K562 (cell line): ENCODE measurements at regions not wholly inside any gene's neighbourhood (a gene's known extent, or its start where the extent isn't known, plus 50 kb on each side); places are given as distances from the start of the nearest gene placed in this dataset.

Source experiments
- ATAC-seq: fragments of 200-7000 bp; cut with Tn5 transposase; 3 replicates; pipeline ENCODE4 v1.9.1; 2020; ENCODE audit warnings: moderate library complexity
- BruUV-seq: library from RNA; stranded (reverse); fragments of 400-500 nt; replicated peaks from 2 replicates; lab custom pipeline; 2021; lab: Mats Ljungman, UMichigan
- CTCF ChIA-PET: fragments of 300-600 bp; formaldehyde crosslinking; extraction: SDS; loops from one replicate; lab custom pipeline; 2021; ENCODE audit warnings: low intra/inter-chr PET ratio; lab: Yijun Ruan, JAX
- POLR2A ChIA-PET: fragments of 300-600, 350-650 bp; sonication (Branson Sonifier 250); formaldehyde crosslinking; extraction: SDS; loops from one replicate; lab custom pipeline; 2021; ENCODE audit warnings: antibody characterized with exemption, inconsistent platforms; lab: Yijun Ruan, JAX
- DNase-seq, 4 experiments: peaks; one replicate each; pipeline versions ENCODE4 v3.0.0 to v3.0.0-alpha.2; 2011 to 2018; ENCODE audit warnings: low spot score in 3 of 4, mixed read lengths in 3 of 4; ENCODE audit errors: extremely low read depth in 1 of 4
- FAIRE-seq: peaks from 2 replicates; lab custom pipeline; 2011; peaks lifted over from hg19 to GRCh38; lab: Jason Lieb, UNC
- H2AFZ ChIP-seq: 2 replicates; pipeline ENCODE4 v1.6.0; 2011; ENCODE audit warnings: low read depth, low read length, control low read depth, inconsistent platforms
- H3K27ac ChIP-seq: fragments of 200-600 bp; 3 replicates; pipeline ENCODE4 v1.8.0; 2011; ENCODE audit warnings: low read depth, mild to moderate bottlenecking, control low read depth, inconsistent platforms, low read length, moderate library complexity, mixed read lengths; ENCODE audit errors: extremely low read depth
- H3K27me3 ChIP-seq, 2 experiments: fragments of 300-600 bp in 1 of 2; 2 replicates in 1 of 2; 3 replicates in 1 of 2; pipeline versions ENCODE4 v1.6.0 to v1.8.0; 2011; ENCODE audit warnings: inconsistent platforms in 2 of 2, low read length in 2 of 2, mild to moderate bottlenecking in 1 of 2, mixed read lengths in 1 of 2, moderate library complexity in 1 of 2; ENCODE audit not compliant: control insufficient read depth in 2 of 2, insufficient read depth in 2 of 2
- H3K36me3 ChIP-seq: fragments of 300-600 bp; 3 replicates; pipeline ENCODE4 v1.8.0; 2011; ENCODE audit warnings: mild to moderate bottlenecking, low read length, inconsistent platforms; ENCODE audit not compliant: control insufficient read depth, insufficient read depth
- H3K4me1 ChIP-seq, 2 experiments: fragments of 200-600 bp in 1 of 2; replicated peaks in 1 of 2; 2 replicates in 1 of 2; 3 replicates in 1 of 2; pipeline versions ENCODE4 v1.5.1 to v1.8.0; 2011; ENCODE audit warnings: inconsistent platforms in 2 of 2, low read length in 2 of 2, mild to moderate bottlenecking in 1 of 2, mixed read lengths in 1 of 2, moderate library complexity in 1 of 2; ENCODE audit not compliant: control insufficient read depth in 2 of 2, insufficient read depth in 2 of 2
- H3K4me2 ChIP-seq: 2 replicates; pipeline ENCODE4 v1.6.1; 2011; ENCODE audit warnings: low read length, control low read depth, inconsistent platforms, mixed read lengths; ENCODE audit not compliant: insufficient read depth
- H3K4me3 ChIP-seq: fragments of 200-600 bp; sonication (generic), shearing (Covaris generic); 2 replicates; pipeline ENCODE4 v1.5.1; 2016; ENCODE audit warnings: control low read depth, inconsistent platforms
- H3K79me2 ChIP-seq: fragments of 200-600 bp; 3 replicates; pipeline ENCODE4 v1.8.0; 2011; ENCODE audit warnings: low read length, inconsistent platforms; ENCODE audit not compliant: control insufficient read depth, insufficient read depth
- H3K9ac ChIP-seq, 2 experiments: 2 replicates each; pipeline versions ENCODE4 v1.6.0 to v1.6.1; 2011; ENCODE audit warnings: low read depth in 2 of 2, low read length in 2 of 2, control low read depth in 1 of 2, inconsistent platforms in 1 of 2, mild to moderate bottlenecking in 1 of 2, mixed read lengths in 1 of 2; ENCODE audit not compliant: insufficient read depth in 1 of 2
- H3K9me1 ChIP-seq: one replicate; pipeline ENCODE4 v1.6.0; 2011; ENCODE audit warnings: inconsistent platforms, mild to moderate bottlenecking, low read length, moderate library complexity; ENCODE audit not compliant: control insufficient read depth, insufficient read depth
- H3K9me3 ChIP-seq: replicated peaks from 2 replicates; pipeline ENCODE4 v1.5.1; 2011; ENCODE audit warnings: low read depth, low read length, inconsistent platforms; ENCODE audit not compliant: control insufficient read depth, insufficient read depth
- H4K20me1 ChIP-seq: replicated peaks from 2 replicates; pipeline ENCODE4 v1.6.1; 2011; ENCODE audit warnings: low read length, inconsistent platforms, mixed read lengths; ENCODE audit not compliant: control insufficient read depth, insufficient read depth
- CHD2 ChIP-seq: IDR thresholded peaks from 2 replicates; pipeline ENCODE4 v1.6.1; 2011; ENCODE audit warnings: low read depth, low read length
- FOSL1 ChIP-seq: fragments of 200-800 bp; sonication (Bioruptor generic); conservative IDR thresholded peaks from 2 replicates; pipeline ENCODE4 v1.6.1; 2016; ENCODE audit warnings: missing genetic modification characterization, missing compliant biosample characterization
- HNRNPH1 ChIP-seq: fragments of 200-400 bp; formaldehyde crosslinking; optimal IDR thresholded peaks from 2 replicates; pipeline ENCODE3; 2017; ENCODE audit warnings: low read depth, mild to moderate bottlenecking, low read length, moderate library complexity
- LARP7 ChIP-seq: fragments of 450-650 bp; IDR thresholded peaks from 2 replicates; pipeline ENCODE4 v1.6.1; 2016
- MTA1 ChIP-seq: fragments of 450-650 bp; IDR thresholded peaks from 2 replicates; pipeline ENCODE4 v1.6.1; 2017; ENCODE audit warnings: borderline replicate concordance
- RBFOX2 ChIP-seq: fragments of 200-400 bp; formaldehyde crosslinking; IDR thresholded peaks from 2 replicates; pipeline ENCODE4 v1.6.1; 2017; ENCODE audit warnings: low read depth, mild to moderate bottlenecking, low read length, moderate library complexity
- WGBS: fragments of 100-300 bp; shearing (Covaris generic); methylation state at CpG from one replicate; pipeline ENCODE4 v1.1.6; 2016; ENCODE audit warnings: low coverage, mixed read lengths; ENCODE audit not compliant: insufficient coverage; ENCODE audit errors: missing lambda C conversion rate; 5-methylcytosine and 5-hydroxymethylcytosine counted together
- in situ Hi-C: fragments of 300-500 bp; cut with MboI; formaldehyde crosslinking; loops from 4 replicates; pipeline ENCODE4 v1.15.0; 2018; ENCODE audit warnings: inconsistent platforms, mixed read lengths
- intact Hi-C: fragments of 100-400 bp; cut with micrococcal nuclease; formaldehyde crosslinking; loops from 2 replicates; pipeline ENCODE4 v1.14.2; 2022
- TF ChIP-seq, protein P1 (sequence below): fragments of 250-450 bp; sonication (Bioruptor Pico); IDR thresholded peaks from 2 replicates; pipeline ENCODE4 v1.4.0; 2020; ENCODE audit warnings: borderline replicate concordance
- TF ChIP-seq, protein P2 (sequence below): fragments of 450-650 bp; IDR thresholded peaks from 2 replicates; pipeline ENCODE4 v1.6.1; 2016; ENCODE audit warnings: mild to moderate bottlenecking, moderate library complexity

DNA sequence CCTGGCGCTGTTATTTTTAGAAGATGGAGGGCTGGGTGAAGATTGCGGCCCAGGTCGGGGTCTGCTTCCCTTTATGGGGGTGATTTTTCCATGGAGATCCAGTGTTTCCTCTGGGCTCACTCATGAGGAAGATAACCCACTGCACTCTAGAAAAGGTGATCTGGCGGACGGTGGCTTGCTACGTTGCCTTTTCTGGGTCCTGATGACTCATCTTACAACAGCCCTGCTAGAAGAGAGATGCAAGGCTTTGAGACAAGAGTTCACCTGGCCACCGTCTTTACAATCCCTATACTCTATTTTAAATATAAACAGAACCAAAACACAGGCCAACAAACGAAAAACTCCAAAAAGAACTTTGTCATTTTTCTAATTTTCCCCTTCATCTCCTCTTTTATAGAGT, 182.1 kb upstream of the EXOC2 start:
- FAIRE-seq = no peak
- in situ Hi-C loops (no loop called here), intact Hi-C loops (no loop called here)
- no peak overlapping the region for H3K4me3 ChIP-seq
- ChIA-PET POLR2A (no interaction called here), CTCF (no interaction called here)
- no peak overlapping the region for H3K9ac ChIP-seq
- no peak for DNase-seq
- H3K4me1 ChIP-seq = no peaks in the 10 kb centered on the region
- ATAC-seq = no peak
- H3K36me3 ChIP-seq = no peaks in the 10 kb centered on the region
- no peaks in the 10 kb centered on the region for H3K79me2 ChIP-seq
- no TSS peak for BruUV-seq
- H4K20me1 ChIP-seq = no peaks in the 10 kb centered on the region
- H3K9me1 ChIP-seq = no peaks in the 10 kb centered on the region
- no peaks in the 10 kb centered on the region for H3K9me3 ChIP-seq
- 0% methylated on average over 8 of the region's 8 CpGs for WGBS
- peaks cover 14 to 26% of the 10 kb centered on the region in 2 experiments for H3K27me3 ChIP-seq
- H2AFZ ChIP-seq = no peak overlapping the region
- no peak overlapping the region for H3K27ac ChIP-seq
- no peak overlapping the region for H3K4me2 ChIP-seq
- TF ChIP-seq, protein P1, sequence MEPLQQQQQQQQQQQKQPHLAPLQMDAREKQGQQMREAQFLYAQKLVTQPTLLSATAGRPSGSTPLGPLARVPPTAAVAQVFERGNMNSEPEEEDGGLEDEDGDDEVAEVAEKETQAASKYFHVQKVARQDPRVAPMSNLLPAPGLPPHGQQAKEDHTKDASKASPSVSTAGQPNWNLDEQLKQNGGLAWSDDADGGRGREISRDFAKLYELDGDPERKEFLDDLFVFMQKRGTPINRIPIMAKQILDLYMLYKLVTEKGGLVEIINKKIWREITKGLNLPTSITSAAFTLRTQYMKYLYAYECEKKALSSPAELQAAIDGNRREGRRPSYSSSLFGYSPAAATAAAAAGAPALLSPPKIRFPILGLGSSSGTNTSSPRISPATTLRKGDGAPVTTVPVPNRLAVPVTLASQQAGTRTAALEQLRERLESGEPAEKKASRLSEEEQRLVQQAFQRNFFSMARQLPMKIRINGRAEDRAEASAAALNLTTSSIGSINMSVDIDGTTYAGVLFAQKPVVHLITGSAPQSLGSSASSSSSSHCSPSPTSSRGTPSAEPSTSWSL = no peak
- TF ChIP-seq, protein P2, sequence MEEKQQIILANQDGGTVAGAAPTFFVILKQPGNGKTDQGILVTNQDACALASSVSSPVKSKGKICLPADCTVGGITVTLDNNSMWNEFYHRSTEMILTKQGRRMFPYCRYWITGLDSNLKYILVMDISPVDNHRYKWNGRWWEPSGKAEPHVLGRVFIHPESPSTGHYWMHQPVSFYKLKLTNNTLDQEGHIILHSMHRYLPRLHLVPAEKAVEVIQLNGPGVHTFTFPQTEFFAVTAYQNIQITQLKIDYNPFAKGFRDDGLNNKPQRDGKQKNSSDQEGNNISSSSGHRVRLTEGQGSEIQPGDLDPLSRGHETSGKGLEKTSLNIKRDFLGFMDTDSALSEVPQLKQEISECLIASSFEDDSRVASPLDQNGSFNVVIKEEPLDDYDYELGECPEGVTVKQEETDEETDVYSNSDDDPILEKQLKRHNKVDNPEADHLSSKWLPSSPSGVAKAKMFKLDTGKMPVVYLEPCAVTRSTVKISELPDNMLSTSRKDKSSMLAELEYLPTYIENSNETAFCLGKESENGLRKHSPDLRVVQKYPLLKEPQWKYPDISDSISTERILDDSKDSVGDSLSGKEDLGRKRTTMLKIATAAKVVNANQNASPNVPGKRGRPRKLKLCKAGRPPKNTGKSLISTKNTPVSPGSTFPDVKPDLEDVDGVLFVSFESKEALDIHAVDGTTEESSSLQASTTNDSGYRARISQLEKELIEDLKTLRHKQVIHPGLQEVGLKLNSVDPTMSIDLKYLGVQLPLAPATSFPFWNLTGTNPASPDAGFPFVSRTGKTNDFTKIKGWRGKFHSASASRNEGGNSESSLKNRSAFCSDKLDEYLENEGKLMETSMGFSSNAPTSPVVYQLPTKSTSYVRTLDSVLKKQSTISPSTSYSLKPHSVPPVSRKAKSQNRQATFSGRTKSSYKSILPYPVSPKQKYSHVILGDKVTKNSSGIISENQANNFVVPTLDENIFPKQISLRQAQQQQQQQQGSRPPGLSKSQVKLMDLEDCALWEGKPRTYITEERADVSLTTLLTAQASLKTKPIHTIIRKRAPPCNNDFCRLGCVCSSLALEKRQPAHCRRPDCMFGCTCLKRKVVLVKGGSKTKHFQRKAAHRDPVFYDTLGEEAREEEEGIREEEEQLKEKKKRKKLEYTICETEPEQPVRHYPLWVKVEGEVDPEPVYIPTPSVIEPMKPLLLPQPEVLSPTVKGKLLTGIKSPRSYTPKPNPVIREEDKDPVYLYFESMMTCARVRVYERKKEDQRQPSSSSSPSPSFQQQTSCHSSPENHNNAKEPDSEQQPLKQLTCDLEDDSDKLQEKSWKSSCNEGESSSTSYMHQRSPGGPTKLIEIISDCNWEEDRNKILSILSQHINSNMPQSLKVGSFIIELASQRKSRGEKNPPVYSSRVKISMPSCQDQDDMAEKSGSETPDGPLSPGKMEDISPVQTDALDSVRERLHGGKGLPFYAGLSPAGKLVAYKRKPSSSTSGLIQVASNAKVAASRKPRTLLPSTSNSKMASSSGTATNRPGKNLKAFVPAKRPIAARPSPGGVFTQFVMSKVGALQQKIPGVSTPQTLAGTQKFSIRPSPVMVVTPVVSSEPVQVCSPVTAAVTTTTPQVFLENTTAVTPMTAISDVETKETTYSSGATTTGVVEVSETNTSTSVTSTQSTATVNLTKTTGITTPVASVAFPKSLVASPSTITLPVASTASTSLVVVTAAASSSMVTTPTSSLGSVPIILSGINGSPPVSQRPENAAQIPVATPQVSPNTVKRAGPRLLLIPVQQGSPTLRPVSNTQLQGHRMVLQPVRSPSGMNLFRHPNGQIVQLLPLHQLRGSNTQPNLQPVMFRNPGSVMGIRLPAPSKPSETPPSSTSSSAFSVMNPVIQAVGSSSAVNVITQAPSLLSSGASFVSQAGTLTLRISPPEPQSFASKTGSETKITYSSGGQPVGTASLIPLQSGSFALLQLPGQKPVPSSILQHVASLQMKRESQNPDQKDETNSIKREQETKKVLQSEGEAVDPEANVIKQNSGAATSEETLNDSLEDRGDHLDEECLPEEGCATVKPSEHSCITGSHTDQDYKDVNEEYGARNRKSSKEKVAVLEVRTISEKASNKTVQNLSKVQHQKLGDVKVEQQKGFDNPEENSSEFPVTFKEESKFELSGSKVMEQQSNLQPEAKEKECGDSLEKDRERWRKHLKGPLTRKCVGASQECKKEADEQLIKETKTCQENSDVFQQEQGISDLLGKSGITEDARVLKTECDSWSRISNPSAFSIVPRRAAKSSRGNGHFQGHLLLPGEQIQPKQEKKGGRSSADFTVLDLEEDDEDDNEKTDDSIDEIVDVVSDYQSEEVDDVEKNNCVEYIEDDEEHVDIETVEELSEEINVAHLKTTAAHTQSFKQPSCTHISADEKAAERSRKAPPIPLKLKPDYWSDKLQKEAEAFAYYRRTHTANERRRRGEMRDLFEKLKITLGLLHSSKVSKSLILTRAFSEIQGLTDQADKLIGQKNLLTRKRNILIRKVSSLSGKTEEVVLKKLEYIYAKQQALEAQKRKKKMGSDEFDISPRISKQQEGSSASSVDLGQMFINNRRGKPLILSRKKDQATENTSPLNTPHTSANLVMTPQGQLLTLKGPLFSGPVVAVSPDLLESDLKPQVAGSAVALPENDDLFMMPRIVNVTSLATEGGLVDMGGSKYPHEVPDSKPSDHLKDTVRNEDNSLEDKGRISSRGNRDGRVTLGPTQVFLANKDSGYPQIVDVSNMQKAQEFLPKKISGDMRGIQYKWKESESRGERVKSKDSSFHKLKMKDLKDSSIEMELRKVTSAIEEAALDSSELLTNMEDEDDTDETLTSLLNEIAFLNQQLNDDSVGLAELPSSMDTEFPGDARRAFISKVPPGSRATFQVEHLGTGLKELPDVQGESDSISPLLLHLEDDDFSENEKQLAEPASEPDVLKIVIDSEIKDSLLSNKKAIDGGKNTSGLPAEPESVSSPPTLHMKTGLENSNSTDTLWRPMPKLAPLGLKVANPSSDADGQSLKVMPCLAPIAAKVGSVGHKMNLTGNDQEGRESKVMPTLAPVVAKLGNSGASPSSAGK = no peak
- TF ChIP-seq FOSL1 (tag) = 0 out of 2 replicates have a peak, but pooled peaks have one; percentile 14
- TF ChIP-seq RBFOX2 = no peak
- TF ChIP-seq MTA1 = no peak
- TF ChIP-seq HNRNPH1 = no peak
- no peak for TF ChIP-seq LARP7
- no peak for TF ChIP-seq CHD2
